WTC11 (cell line): ENCODE measurements at regions not wholly inside any gene's neighbourhood (a gene's known extent, or its start where the extent isn't known, plus 50 kb on each side); places are given as distances from the start of the nearest gene placed in this dataset.

Experiments used
- ATAC-seq: fragments of 200-7000 bp; cut with Tn5 transposase; 2 replicates; pipeline ENCODE4 v1.10.0; 2021; ENCODE audit warnings: mild to moderate bottlenecking, moderate library complexity
- CTCF ChIA-PET: fragments of 300-600 bp; sonication (Branson Sonifier 250); formaldehyde crosslinking; loops from one replicate; lab custom pipeline; 2021; ENCODE audit warnings: antibody characterized with exemption; lab: Charles Lee
- POLR2A ChIA-PET: fragments of 350-600 bp; sonication (Branson Sonifier 250); formaldehyde crosslinking; loops from one replicate; lab custom pipeline; 2021; ENCODE audit warnings: antibody characterized with exemption; lab: Charles Lee
- DNase-seq: peaks from one replicate; pipeline ENCODE4 v3.0.0; 2021; ENCODE audit warnings: low spot score
- H3K27ac Mint-ChIP-seq: 2 replicates; pipeline ENCODE4 v1.8.0; 2021; ENCODE audit warnings: mixed read lengths
- H3K27me3 Mint-ChIP-seq: 2 replicates; pipeline ENCODE4 v1.8.0; 2021; ENCODE audit warnings: low read depth, mild to moderate bottlenecking, moderate library complexity, mixed read lengths
- H3K36me3 Mint-ChIP-seq: 2 replicates; pipeline ENCODE4 v1.8.0; 2021; ENCODE audit warnings: mixed read lengths
- H3K4me1 Mint-ChIP-seq: 2 replicates; pipeline ENCODE4 v1.8.0; 2022; ENCODE audit warnings: mixed read lengths
- H3K4me3 Mint-ChIP-seq: 2 replicates; pipeline ENCODE4 v1.8.0; 2021; ENCODE audit warnings: mild to moderate bottlenecking, moderate library complexity, mixed read lengths
- H3K9me3 Mint-ChIP-seq: 2 replicates; pipeline ENCODE4 v1.8.0; 2021; ENCODE audit warnings: mixed read lengths
- CBFB ChIP-seq: sonication (generic); formaldehyde crosslinking; IDR thresholded peaks from 2 replicates; pipeline ENCODE4 v1.8.1; 2022; ENCODE audit warnings: mild to moderate bottlenecking, low read depth, missing genetic modification reagents
- CREB1 ChIP-seq: sonication (generic); formaldehyde crosslinking; IDR thresholded peaks from 2 replicates; pipeline ENCODE4 v1.8.0; 2023; ENCODE audit warnings: mild to moderate bottlenecking, missing genetic modification reagents
- GABPB1 ChIP-seq: sonication (generic); formaldehyde crosslinking; IDR thresholded peaks from 2 replicates; pipeline ENCODE4 v1.8.1; 2023; ENCODE audit warnings: mild to moderate bottlenecking, missing genetic modification reagents
- JUN ChIP-seq: sonication (generic); formaldehyde crosslinking; IDR thresholded peaks from 2 replicates; pipeline ENCODE4 v1.8.0; 2023; ENCODE audit warnings: mild to moderate bottlenecking, missing genetic modification reagents
- KAT7 ChIP-seq: sonication (generic); formaldehyde crosslinking; IDR thresholded peaks from 2 replicates; pipeline ENCODE4 v1.8.1; 2023; ENCODE audit warnings: missing genetic modification reagents, mild to moderate bottlenecking, borderline replicate concordance
- OVOL2 ChIP-seq: fragments of 250-450 bp; sonication (Bioruptor Pico); IDR thresholded peaks from 2 replicates; pipeline ENCODE4 v1.9.0; 2021; ENCODE audit warnings: mild to moderate bottlenecking, borderline replicate concordance
- RELA ChIP-seq: sonication (generic); formaldehyde crosslinking; IDR thresholded peaks from 2 replicates; pipeline ENCODE4 v1.8.1; 2022; ENCODE audit warnings: missing genetic modification reagents, mild to moderate bottlenecking, borderline replicate concordance
- TCF7 ChIP-seq: sonication (generic); formaldehyde crosslinking; IDR thresholded peaks from 2 replicates; pipeline ENCODE4 v1.8.0; 2022; ENCODE audit warnings: mild to moderate bottlenecking, low read depth, missing genetic modification reagents, moderate library complexity
- TEAD1 ChIP-seq: sonication (generic); formaldehyde crosslinking; IDR thresholded peaks from 2 replicates; pipeline ENCODE4 v1.8.0; 2022; ENCODE audit warnings: mild to moderate bottlenecking, missing genetic modification reagents
- TEAD4 ChIP-seq: sonication (generic); formaldehyde crosslinking; IDR thresholded peaks from 2 replicates; pipeline ENCODE4 v1.8.0; 2022; ENCODE audit warnings: mild to moderate bottlenecking, missing genetic modification reagents
- ZNF423 ChIP-seq: fragments of 250-450 bp; sonication (Bioruptor Pico); IDR thresholded peaks from 2 replicates; pipeline ENCODE4 v2.1.2; 2022; ENCODE audit warnings: mild to moderate bottlenecking, moderate library complexity
- TF ChIP-seq, protein P1 (sequence below): sonication (generic); formaldehyde crosslinking; IDR thresholded peaks from 2 replicates; pipeline ENCODE4 v1.8.0; 2023; ENCODE audit warnings: missing genetic modification reagents
- TF ChIP-seq, protein P2 (sequence below): sonication (generic); formaldehyde crosslinking; IDR thresholded peaks from 2 replicates; pipeline ENCODE4 v1.8.1; 2023; ENCODE audit warnings: mild to moderate bottlenecking, missing genetic modification reagents
- TF ChIP-seq, protein P3 (sequence below): sonication (generic); formaldehyde crosslinking; IDR thresholded peaks from 2 replicates; pipeline ENCODE4 v1.8.1; 2022; ENCODE audit warnings: low read depth, missing genetic modification reagents, borderline replicate concordance
- TF ChIP-seq, protein P4 (sequence below): sonication (generic); formaldehyde crosslinking; IDR thresholded peaks from 2 replicates; pipeline ENCODE4 v1.8.1; 2023; ENCODE audit warnings: mild to moderate bottlenecking, moderate library complexity, missing genetic modification reagents
- TF ChIP-seq, protein P5 (sequence below): sonication (generic); formaldehyde crosslinking; IDR thresholded peaks from 2 replicates; pipeline ENCODE4 v1.8.1; 2023; ENCODE audit warnings: mild to moderate bottlenecking, missing genetic modification reagents, borderline replicate concordance
- TF ChIP-seq, protein P6 (sequence below): sonication (generic); formaldehyde crosslinking; IDR thresholded peaks from 2 replicates; pipeline ENCODE4 v1.8.0; 2022; ENCODE audit warnings: mild to moderate bottlenecking, missing genetic modification reagents
- TF ChIP-seq, protein P7 (sequence below): sonication (generic); formaldehyde crosslinking; IDR thresholded peaks from 2 replicates; pipeline ENCODE4 v1.8.0; 2022; ENCODE audit warnings: mild to moderate bottlenecking, missing genetic modification reagents

DNA sequence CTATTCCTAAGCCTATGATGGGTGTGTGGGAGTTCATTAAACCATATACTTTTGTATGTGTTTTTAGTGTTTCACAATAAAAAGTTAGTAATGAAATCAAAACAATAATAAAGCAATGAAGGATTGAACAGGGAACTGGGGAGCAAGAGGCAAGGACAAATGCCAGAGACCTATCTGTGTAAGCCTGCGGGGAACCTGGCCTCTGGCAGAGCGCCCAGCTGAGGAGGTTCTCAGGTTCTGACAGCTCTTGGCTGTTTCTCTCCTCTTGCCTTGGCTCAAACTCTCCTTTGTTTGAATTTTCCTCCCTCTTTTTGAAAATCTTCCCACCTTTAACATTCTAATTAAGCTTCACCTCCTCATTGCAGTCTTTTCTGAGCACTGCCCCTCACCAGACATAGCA, 200.0 kb upstream of the NCKAP5 start:
- peaks cover 8% of the 10 kb centered on the region for H3K4me1 Mint-ChIP-seq
- CTCF ChIA-PET: interaction anchor here (1.2 to 1.6 kb wide), 2 partner anchors 12 to 127 kb away, joined by 3 read pairs; no protein-coding TSS in a partner anchor
- POLR2A ChIA-PET: no interaction called here
- H3K9me3 Mint-ChIP-seq: peaks cover 9% of the 10 kb centered on the region
- ATAC-seq: no peak
- TF ChIP-seq, protein P1, sequence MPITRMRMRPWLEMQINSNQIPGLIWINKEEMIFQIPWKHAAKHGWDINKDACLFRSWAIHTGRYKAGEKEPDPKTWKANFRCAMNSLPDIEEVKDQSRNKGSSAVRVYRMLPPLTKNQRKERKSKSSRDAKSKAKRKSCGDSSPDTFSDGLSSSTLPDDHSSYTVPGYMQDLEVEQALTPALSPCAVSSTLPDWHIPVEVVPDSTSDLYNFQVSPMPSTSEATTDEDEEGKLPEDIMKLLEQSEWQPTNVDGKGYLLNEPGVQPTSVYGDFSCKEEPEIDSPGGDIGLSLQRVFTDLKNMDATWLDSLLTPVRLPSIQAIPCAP: no peak
- no peak for TF ChIP-seq RELA (CRISPR knock-in tag)
- TF ChIP-seq TCF7 (CRISPR knock-in tag): no peak
- no peak for TF ChIP-seq JUN (CRISPR knock-in tag)
- TF ChIP-seq, protein P2, sequence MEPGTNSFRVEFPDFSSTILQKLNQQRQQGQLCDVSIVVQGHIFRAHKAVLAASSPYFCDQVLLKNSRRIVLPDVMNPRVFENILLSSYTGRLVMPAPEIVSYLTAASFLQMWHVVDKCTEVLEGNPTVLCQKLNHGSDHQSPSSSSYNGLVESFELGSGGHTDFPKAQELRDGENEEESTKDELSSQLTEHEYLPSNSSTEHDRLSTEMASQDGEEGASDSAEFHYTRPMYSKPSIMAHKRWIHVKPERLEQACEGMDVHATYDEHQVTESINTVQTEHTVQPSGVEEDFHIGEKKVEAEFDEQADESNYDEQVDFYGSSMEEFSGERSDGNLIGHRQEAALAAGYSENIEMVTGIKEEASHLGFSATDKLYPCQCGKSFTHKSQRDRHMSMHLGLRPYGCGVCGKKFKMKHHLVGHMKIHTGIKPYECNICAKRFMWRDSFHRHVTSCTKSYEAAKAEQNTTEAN (CRISPR knock-in tag): no peak
- TF ChIP-seq GABPB1 (CRISPR knock-in tag): no peak
- TF ChIP-seq, protein P3, sequence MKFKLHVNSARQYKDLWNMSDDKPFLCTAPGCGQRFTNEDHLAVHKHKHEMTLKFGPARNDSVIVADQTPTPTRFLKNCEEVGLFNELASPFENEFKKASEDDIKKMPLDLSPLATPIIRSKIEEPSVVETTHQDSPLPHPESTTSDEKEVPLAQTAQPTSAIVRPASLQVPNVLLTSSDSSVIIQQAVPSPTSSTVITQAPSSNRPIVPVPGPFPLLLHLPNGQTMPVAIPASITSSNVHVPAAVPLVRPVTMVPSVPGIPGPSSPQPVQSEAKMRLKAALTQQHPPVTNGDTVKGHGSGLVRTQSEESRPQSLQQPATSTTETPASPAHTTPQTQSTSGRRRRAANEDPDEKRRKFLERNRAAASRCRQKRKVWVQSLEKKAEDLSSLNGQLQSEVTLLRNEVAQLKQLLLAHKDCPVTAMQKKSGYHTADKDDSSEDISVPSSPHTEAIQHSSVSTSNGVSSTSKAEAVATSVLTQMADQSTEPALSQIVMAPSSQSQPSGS (CRISPR knock-in tag): no peak
- TF ChIP-seq TEAD1: no peak
- TF ChIP-seq, protein P4, sequence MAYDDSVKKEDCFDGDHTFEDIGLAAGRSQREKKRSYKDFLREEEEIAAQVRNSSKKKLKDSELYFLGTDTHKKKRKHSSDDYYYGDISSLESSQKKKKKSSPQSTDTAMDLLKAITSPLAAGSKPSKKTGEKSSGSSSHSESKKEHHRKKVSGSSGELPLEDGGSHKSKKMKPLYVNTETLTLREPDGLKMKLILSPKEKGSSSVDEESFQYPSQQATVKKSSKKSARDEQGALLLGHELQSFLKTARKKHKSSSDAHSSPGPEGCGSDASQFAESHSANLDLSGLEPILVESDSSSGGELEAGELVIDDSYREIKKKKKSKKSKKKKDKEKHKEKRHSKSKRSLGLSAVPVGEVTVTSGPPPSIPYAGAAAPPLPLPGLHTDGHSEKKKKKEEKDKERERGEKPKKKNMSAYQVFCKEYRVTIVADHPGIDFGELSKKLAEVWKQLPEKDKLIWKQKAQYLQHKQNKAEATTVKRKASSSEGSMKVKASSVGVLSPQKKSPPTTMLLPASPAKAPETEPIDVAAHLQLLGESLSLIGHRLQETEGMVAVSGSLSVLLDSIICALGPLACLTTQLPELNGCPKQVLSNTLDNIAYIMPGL (CRISPR knock-in tag): no peak
- TF ChIP-seq KAT7 (CRISPR knock-in tag): no peak
- no peak for TF ChIP-seq CBFB
- no peak for TF ChIP-seq CREB1 (CRISPR knock-in tag)
- H3K4me3 Mint-ChIP-seq: no peak overlapping the region
- H3K36me3 Mint-ChIP-seq: peaks cover 3% of the 10 kb centered on the region; the same call in 1 of the 2 replicates
- H3K27ac Mint-ChIP-seq: no peak overlapping the region
- H3K27me3 Mint-ChIP-seq: no peaks in the 10 kb centered on the region
- DNase-seq: no peak

DNA sequence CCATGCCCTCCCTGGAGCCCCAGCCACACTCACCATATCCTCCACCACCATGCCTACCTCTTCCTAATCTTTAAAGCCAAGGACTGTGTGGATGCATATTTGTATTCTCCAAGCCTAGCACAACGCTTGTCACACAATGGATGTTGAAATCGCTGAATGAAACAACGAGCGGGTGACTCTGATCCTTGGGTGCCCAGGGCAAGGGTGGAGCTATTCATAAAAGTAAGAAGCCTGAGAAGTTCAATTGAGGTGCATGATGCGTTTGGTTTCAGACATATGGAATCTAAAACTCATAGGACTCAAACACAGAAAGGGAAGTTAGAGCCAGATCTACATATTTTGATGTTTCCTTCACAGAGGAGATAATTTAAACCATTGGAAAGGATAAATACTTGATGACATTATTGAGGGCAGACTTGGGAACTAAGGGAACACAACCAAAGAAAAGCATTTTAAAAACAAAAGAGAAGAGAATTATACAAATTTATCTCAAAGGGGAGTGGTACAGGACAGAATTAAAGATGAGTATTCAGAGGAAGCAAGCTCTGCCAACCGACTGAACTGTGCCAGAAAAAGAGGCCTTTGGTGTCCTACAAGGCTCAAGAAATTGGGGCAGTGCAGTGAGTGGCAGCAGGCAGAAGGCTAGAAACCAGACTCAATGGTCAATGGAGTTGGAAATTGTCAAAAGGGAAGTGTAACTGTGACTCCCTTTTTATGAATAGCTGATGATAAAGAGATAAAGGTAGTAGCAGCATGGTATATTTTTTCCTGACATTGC, 200.6 kb upstream of the NCKAP5 start:
- Mint-ChIP-seq H3K27ac (no peak overlapping the region), H3K4me1 (peaks cover 5% of the 10 kb centered on the region), H3K36me3 (no peaks in the 10 kb centered on the region; the same call in 1 of the 2 replicates), H3K9me3 (peaks cover 3% of the 10 kb centered on the region; the same call in 1 of the 2 replicates), H3K4me3 (no peak overlapping the region), H3K27me3 (no peaks in the 10 kb centered on the region)
- ChIA-PET CTCF (interaction anchor here (1.2 to 1.6 kb wide), 2 partner anchors 11 to 128 kb away, joined by 3 read pairs; no protein-coding TSS in a partner anchor), POLR2A (no interaction called here)
- ATAC-seq: no peak
- DNase-seq: no peak
- TF ChIP-seq KAT7 (CRISPR knock-in tag) (no peak), ZNF423 (CRISPR knock-in tag) (no peak), CREB1 (CRISPR knock-in tag) (no peak), TEAD4 (no peak), OVOL2 (CRISPR knock-in tag) (no peak)
- TF ChIP-seq, protein P5, sequence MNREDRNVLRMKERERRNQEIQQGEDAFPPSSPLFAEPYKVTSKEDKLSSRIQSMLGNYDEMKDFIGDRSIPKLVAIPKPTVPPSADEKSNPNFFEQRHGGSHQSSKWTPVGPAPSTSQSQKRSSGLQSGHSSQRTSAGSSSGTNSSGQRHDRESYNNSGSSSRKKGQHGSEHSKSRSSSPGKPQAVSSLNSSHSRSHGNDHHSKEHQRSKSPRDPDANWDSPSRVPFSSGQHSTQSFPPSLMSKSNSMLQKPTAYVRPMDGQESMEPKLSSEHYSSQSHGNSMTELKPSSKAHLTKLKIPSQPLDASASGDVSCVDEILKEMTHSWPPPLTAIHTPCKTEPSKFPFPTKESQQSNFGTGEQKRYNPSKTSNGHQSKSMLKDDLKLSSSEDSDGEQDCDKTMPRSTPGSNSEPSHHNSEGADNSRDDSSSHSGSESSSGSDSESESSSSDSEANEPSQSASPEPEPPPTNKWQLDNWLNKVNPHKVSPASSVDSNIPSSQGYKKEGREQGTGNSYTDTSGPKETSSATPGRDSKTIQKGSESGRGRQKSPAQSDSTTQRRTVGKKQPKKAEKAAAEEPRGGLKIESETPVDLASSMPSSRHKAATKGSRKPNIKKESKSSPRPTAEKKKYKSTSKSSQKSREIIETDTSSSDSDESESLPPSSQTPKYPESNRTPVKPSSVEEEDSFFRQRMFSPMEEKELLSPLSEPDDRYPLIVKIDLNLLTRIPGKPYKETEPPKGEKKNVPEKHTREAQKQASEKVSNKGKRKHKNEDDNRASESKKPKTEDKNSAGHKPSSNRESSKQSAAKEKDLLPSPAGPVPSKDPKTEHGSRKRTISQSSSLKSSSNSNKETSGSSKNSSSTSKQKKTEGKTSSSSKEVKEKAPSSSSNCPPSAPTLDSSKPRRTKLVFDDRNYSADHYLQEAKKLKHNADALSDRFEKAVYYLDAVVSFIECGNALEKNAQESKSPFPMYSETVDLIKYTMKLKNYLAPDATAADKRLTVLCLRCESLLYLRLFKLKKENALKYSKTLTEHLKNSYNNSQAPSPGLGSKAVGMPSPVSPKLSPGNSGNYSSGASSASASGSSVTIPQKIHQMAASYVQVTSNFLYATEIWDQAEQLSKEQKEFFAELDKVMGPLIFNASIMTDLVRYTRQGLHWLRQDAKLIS (CRISPR knock-in tag): no peak
- TF ChIP-seq, protein P6, sequence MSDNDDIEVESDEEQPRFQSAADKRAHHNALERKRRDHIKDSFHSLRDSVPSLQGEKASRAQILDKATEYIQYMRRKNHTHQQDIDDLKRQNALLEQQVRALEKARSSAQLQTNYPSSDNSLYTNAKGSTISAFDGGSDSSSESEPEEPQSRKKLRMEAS (CRISPR knock-in tag): no peak
- TF ChIP-seq, protein P7, sequence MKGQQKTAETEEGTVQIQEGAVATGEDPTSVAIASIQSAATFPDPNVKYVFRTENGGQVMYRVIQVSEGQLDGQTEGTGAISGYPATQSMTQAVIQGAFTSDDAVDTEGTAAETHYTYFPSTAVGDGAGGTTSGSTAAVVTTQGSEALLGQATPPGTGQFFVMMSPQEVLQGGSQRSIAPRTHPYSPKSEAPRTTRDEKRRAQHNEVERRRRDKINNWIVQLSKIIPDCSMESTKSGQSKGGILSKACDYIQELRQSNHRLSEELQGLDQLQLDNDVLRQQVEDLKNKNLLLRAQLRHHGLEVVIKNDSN (CRISPR knock-in tag): no peak
